KMS-11 (cell line): ENCODE measurements at regions not wholly inside any gene's neighbourhood (a gene's known extent, or its start where the extent isn't known, plus 50 kb on each side); places are given as distances from the start of the nearest gene placed in this dataset.

Experiments used
- H2AFZ ChIP-seq: fragments of 200-600 bp; sonication (generic); 2 replicates; pipeline ENCODE4 v1.6.1; 2016; ENCODE audit warnings: antibody characterized with exemption, mixed run types, low read depth
- H3K27ac ChIP-seq: fragments of 200-600 bp; sonication (generic); 2 replicates; pipeline ENCODE4 v1.6.1; 2016; ENCODE audit warnings: mild to moderate bottlenecking, mixed run types
- H3K27me3 ChIP-seq: fragments of 200-600 bp; sonication (generic); 2 replicates; pipeline ENCODE4 v1.6.1; 2017; ENCODE audit warnings: mild to moderate bottlenecking, low read depth, mixed run types, moderate library complexity; ENCODE audit not compliant: insufficient read depth
- H3K36me3 ChIP-seq: fragments of 200-600 bp; sonication (generic); 2 replicates; pipeline ENCODE4 v1.6.1; 2017; ENCODE audit warnings: mild to moderate bottlenecking, mixed run types; ENCODE audit not compliant: insufficient read depth
- H3K4me1 ChIP-seq: fragments of 200-600 bp; sonication (generic); 2 replicates; pipeline ENCODE4 v1.6.1; 2016; ENCODE audit warnings: mild to moderate bottlenecking, low read depth, mixed run types; ENCODE audit not compliant: poor library complexity, severe bottlenecking
- H3K4me2 ChIP-seq: fragments of 200-600 bp; sonication (generic); 2 replicates; pipeline ENCODE4 v1.7.0; 2016; ENCODE audit warnings: mild to moderate bottlenecking, mixed run types
- H3K4me3 ChIP-seq: fragments of 200-600 bp; sonication (generic); IDR thresholded peaks from 2 replicates; pipeline ENCODE4 v1.6.1; 2017; ENCODE audit warnings: low read depth, low read length, mixed read lengths; ENCODE audit not compliant: insufficient read depth
- H3K79me2 ChIP-seq: fragments of 200-600 bp; sonication (generic); 2 replicates; pipeline ENCODE4 v1.6.1; 2016; ENCODE audit warnings: low read depth, mixed run types; ENCODE audit not compliant: insufficient read depth
- H3K9ac ChIP-seq: fragments of 200-600 bp; sonication (generic); 2 replicates; pipeline ENCODE4 v1.6.1; 2016; ENCODE audit warnings: mild to moderate bottlenecking, mixed run types
- H4K20me1 ChIP-seq: fragments of 200-600 bp; sonication (generic); 2 replicates; pipeline ENCODE4 v1.6.1; 2016; ENCODE audit warnings: mild to moderate bottlenecking, mixed run types; ENCODE audit not compliant: insufficient read depth
- TF ChIP-seq, protein P1 (sequence below): fragments of 200-600 bp; sonication (generic); conservative IDR thresholded peaks from 2 replicates; pipeline ENCODE4 v1.6.1; 2017; ENCODE audit warnings: low read depth, mild to moderate bottlenecking, antibody characterized with exemption, low read length, moderate library complexity, mixed read lengths

GRCh38 chr9:29875547-29875946 is 2302.3 kb upstream of the C9orf72 start:
- H3K27me3 ChIP-seq = no peaks in the 10 kb centered on the region
- TF ChIP-seq, protein P1, sequence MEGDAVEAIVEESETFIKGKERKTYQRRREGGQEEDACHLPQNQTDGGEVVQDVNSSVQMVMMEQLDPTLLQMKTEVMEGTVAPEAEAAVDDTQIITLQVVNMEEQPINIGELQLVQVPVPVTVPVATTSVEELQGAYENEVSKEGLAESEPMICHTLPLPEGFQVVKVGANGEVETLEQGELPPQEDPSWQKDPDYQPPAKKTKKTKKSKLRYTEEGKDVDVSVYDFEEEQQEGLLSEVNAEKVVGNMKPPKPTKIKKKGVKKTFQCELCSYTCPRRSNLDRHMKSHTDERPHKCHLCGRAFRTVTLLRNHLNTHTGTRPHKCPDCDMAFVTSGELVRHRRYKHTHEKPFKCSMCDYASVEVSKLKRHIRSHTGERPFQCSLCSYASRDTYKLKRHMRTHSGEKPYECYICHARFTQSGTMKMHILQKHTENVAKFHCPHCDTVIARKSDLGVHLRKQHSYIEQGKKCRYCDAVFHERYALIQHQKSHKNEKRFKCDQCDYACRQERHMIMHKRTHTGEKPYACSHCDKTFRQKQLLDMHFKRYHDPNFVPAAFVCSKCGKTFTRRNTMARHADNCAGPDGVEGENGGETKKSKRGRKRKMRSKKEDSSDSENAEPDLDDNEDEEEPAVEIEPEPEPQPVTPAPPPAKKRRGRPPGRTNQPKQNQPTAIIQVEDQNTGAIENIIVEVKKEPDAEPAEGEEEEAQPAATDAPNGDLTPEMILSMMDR = no peak
- H3K4me2 ChIP-seq = no peak overlapping the region

DNA sequence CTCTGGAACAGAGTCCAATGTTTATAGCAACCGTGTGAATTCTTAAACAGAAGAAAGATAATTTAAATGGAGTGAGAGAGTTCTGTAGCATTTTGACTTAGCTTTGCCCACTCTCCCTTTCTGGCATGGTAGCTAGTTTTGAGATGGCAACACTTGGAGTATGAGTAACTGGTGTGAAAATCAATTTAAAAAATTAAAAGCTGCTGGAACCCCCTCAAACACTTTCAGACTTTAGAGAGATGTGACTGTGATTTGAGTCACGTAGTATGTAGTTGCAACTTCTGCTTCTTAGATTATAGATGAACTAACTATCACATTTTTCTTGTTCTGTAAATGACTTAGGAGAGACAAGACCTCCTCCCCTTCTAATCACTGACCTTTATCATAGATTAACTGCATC is 2309.5 kb upstream of the C9orf72 start:
- TF ChIP-seq, protein P1 = no peak
- Histone ChIP-seq H3K27me3 (no peaks in the 10 kb centered on the region), H3K9ac (no peak overlapping the region), H3K4me2 (no peak overlapping the region), H3K79me2 (no peaks in the 10 kb centered on the region), H3K4me3 (no peak overlapping the region), H3K27ac (no peak overlapping the region), H3K4me1 (no peaks in the 10 kb centered on the region), H4K20me1 (no peaks in the 10 kb centered on the region), H3K36me3 (no peaks in the 10 kb centered on the region), H2AFZ (no peak overlapping the region)

More at GRCh38 chr9:29875547-29875946, 2302.3 kb upstream of the C9orf72 start:
- Histone ChIP-seq H3K36me3 (no peaks in the 10 kb centered on the region), H3K4me3 (no peak overlapping the region), H3K79me2 (no peaks in the 10 kb centered on the region), H2AFZ (no peak overlapping the region), H3K9ac (no peak overlapping the region), H3K27ac (no peak overlapping the region), H4K20me1 (no peaks in the 10 kb centered on the region), H3K4me1 (no peaks in the 10 kb centered on the region)

GRCh38 chr9:29906065-29906464 is 2332.8 kb upstream of the C9orf72 start:
- Histone ChIP-seq H3K4me1 (no peaks in the 10 kb centered on the region), H2AFZ (no peak overlapping the region), H4K20me1 (no peaks in the 10 kb centered on the region), H3K27me3 (no peaks in the 10 kb centered on the region), H3K27ac (no peak overlapping the region), H3K4me3 (no peak overlapping the region), H3K36me3 (no peaks in the 10 kb centered on the region), H3K79me2 (no peaks in the 10 kb centered on the region), H3K4me2 (no peak overlapping the region), H3K9ac (no peak overlapping the region)
- TF ChIP-seq, protein P1 = no peak

- H3K79me2 ChIP-seq = no peaks in the 10 kb centered on the region
- TF ChIP-seq, protein P1 = no peak
- no peaks in the 10 kb centered on the region for H3K4me1 ChIP-seq
- H3K9ac ChIP-seq = no peak overlapping the region
- no peak overlapping the region for H2AFZ ChIP-seq
- no peak overlapping the region for H3K4me2 ChIP-seq
- H3K36me3 ChIP-seq = no peaks in the 10 kb centered on the region
- no peak overlapping the region for H3K27ac ChIP-seq
- H3K4me3 ChIP-seq = no peak overlapping the region
- H3K27me3 ChIP-seq = no peaks in the 10 kb centered on the region
- no peaks in the 10 kb centered on the region for H4K20me1 ChIP-seq
Observed at GRCh38 chr9:29928072-29928471, 2354.8 kb upstream of the C9orf72 start.
